Activated CD4-positive, CD25-positive, alpha-beta regulatory T cell treated with anti-CD3 and anti-CD28 coated beads, Interleukin-2, amount 50 U/mL, for 24 hours (primary cell): ENCODE measurements at regions not wholly inside any gene's neighbourhood (a gene's known extent, or its start where the extent isn't known, plus 50 kb on each side); places are given as distances from the start of the nearest gene placed in this dataset.
"Not testable (repeated sequence)": the region's sequence is repeated elsewhere in the genome, so short reads cannot be mapped to it uniquely, and the experiment has no call there.

Source experiments
- ATAC-seq, 2 donors: fragments of 150-1000 bp; cut with Tn5 transposase; one replicate each; pipeline ENCODE4 v1.10.0; 2021; ENCODE audit warnings: mild to moderate bottlenecking in 1 of 2, moderate library complexity in 1 of 2

DNA sequence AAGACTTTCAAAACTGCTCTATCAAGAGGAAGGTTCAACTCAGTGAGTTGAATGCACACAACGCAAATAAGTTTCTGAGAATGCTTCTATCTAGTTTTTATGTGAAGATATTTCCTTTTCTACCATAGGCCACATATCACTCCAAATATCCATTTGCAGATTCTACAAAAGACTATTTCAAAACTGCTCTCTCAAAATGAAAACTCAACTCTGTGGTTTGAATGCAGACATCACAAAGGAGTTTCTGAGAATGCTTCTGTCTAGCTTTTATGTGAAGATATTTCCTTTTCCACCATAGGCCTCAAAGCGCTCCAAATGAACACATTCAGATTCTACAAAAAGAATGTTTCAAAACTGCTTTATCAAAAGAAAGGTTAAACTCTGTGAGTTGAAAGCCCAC is 1093.1 kb upstream of the DEFB115 start:
- not testable (repeated sequence) for ATAC-seq

DNA sequence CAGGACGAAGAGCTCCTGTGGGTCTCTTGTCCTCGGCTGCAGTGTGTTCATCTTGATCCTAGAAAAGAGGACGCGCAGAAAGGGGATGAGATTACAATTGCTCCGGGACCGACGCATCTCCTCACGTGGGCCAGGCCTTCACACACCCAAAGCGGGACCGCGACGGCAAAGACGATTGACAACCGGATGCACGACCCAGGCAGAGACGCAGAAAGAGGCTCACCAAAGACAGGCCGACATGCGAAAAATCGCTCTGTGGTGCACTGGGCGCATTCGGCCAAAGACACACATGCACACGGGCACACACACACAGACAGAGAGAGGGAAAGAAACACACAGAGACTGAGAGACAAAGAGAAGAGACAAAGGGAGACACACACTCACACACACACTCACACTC is 1089.9 kb upstream of the DEFB115 start:
- ATAC-seq, result no peak

DNA sequence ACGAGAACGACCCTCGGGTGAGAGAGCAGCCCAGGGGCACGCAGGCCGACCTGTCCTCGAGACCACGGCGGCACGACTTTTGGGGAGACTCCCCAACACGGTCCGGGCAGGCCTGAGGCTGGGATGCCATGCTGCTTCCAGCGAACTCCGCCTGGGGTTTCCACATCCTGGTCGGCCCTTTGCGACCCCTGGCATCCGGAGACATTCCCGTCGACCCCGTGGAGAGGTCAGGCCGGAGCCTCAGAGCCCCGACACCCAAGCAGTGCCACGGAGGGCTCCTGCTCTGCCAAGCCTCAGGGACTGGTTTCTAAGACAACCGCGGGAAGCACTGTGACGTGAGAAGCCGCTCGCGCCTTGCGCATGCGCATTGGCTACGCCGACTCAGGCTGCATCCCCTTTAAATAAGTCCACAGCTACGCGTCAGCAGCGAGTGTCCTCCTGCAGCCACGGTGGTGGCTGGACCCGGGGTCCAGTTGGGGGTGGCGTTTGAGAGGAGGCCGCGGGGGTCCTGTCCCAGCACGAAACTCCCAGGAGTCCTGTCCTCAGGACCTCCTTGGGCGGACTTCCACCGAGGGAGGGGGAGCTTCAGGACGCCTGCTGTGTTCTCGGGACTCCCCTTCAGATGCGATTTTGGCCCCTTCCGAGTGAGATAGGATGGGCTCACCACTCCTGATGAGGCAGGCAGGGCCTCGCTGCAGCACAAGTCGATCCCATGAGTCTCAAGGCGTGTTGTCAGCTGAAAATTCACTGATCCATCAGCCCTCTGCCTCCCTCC is 1089.3 kb upstream of the DEFB115 start:
- ATAC-seq, result no peak

DNA sequence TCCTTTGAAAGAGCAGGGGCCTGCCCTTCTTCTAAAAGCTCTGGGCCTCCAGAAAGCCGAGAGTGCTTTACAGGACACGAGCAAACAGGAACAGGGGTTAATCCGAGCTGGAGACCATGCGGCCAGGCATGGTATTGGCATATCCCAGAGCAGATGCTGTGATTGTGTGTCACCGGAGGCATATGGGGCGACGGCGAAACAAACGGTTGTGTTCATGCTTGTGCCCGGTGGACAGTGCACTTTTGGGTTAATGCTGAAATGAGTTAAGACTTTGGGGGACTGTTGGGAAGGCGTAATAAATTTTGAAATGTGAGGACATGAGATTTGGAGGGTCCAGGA is 1088.7 kb upstream of the DEFB115 start:
- ATAC-seq, result no peak

DNA sequence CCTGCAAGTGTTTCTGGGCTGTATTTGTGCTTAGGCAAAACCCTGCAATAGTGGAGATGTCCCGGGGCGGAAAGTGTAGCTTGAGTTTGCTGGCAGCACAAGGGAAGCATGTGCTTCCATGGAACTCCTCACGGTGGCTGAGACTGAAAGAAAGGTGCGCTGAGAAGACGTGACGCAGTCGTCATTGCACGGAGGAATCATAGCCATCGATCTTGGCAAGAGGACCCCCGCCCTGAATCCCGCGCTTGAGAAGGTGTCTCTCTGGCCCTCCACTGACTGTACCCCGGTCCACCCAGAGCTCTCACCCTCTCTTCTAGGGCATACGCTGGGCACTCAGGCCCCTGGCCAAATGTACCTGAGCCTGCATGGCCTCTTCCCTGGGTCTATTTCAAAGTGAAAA is 1081.8 kb upstream of the DEFB115 start:
- no peak for ATAC-seq

DNA sequence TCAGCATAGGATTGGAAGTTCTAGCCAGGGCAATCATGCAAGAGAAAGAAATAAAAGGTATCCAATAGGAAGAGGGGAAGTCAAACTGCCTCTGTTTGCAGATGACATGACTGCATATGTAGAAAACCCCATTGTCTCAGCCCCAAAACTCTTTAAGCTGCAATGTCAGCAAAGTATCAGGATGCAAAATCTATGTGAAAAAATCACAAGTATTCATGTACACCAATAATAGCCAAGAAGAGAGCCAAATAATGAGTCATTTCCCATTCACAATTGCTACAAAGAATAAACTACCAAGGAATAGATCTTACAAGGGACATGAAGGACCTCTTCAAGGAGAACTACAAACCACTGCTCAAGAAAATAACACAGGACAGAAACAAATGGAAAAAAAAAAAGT is 1074.3 kb upstream of the DEFB115 start:
- ATAC-seq, result not testable (repeated sequence)

DNA sequence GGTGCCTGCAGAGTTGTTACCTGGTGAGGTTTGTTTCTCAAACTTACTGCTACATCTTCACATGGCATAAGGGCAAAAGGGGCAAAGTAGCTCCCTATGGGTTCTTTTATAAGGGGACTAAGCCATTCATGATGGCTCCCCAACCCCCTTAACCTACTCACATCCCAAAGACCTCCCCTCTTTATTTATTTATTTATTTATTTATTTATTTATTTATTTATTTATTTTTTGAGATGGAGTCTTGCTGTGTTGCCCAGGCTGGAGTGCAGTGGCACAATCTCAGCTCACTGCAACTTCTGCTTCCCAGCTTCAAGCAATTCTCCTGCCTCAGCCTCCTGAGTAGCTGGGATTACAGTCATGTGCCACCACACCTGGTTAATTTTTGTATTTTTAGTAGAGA is 1065.7 kb upstream of the DEFB115 start:
- not testable (repeated sequence) for ATAC-seq

DNA sequence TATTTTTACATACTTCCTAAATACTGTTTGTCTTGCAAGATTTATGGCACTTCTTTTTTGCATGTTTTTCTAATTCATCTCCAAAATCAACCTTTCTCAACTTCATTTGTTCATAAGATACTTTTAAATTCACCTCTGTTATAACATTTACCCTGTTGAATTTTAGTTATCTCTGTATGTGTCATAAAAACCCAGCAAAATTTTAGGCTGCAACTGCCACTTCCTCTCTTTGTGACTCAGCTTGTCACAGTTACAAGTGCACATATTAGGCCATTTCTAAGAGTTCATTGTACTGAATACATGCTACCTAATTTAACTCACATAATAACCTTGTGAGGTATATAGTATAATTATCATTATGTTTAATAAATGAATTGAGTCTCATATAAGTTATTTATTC is 1023.0 kb upstream of the DEFB115 start:
- ATAC-seq, result not testable (repeated sequence)

DNA sequence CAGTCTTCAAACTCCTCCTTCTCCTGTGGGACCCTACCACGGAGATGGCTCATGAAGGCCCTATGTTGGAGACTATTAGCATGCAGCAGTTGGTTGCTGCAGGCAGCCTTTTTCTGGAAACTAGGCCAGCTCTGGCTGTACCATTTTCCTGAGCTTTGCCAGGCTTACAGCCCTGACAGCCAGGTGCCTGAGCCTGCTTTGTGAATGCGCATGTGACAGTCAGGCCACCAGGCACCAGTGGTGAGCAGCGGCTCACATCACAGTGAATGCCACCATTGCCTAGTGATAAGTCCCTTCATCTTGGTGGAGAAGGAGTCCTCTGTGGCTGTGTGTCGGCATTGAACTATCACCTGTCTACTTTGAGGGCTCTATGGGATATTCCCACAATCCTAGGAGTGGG is 982.4 kb upstream of the DEFB115 start:
- not testable (repeated sequence) for ATAC-seq

DNA sequence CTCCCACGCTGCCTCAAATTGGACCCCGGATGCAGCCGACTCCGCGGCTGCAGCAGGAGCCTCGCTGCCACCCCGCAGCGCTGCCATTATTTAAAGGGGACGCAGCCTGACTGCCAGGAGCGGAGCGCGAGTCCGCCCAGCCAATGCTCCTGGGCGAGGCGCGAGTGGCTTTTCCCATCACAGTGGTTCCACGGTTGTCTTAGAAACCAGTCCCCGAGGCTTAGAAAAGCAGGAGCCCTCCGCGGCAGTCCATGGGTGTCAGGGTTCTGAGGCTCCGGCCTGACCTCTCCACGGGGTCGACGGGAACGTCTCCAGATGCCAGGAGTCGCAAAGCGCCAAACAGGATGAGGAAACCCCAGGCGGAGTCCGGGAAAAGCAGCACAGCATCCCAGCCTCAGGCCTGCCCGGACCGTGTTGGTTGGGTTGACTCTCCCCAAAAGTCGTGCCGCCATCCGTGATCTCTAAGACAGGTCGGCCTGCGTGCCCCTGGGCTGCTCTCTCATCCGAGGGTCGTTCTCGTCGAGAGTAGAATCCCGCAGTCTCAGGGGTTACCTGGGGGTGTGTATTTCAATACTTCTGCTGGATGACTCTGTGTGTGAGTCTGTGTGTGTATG is 975.8 kb upstream of the DEFB115 start:
- no peak for ATAC-seq

DNA sequence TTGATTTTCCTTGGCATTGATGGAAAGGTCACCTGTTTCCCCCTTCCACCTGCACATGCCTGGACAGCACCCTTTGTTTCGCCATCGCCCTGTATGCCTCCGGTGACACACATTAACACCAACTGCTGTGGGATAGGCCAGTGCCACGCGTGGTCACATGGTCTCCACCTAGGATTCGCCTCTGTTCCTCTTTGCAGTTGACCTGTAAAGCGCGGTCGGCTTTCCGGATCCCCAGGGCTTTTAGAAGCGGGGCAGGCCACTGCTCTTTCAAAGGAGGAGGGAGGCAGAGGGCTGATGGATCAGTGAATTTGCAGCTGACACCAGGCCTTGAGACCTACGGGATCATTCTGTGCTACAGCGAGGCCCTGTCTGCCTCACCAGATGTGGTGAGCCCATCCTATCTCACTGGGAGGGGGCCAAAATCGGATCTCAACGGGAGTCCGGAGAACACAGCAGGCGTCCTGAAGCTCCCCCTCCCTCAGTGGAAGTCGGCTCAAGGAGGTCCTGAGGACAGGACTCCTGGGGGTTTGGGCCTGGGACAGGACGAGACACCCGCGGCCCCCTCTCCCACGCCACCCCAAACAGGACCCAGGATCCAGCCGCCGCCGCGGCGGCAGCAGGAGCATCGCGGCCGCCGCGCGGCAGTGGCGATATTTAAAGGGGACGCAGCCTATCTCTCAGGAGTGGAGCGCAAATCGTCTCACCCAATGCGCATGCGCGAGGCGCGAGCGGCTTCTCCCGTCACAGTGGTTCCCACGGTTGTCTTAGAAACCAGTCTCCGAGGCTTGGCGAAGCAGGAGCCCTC is 973.8 kb upstream of the DEFB115 start:
- ATAC-seq, result peak; percentile 56 to 68

DNA sequence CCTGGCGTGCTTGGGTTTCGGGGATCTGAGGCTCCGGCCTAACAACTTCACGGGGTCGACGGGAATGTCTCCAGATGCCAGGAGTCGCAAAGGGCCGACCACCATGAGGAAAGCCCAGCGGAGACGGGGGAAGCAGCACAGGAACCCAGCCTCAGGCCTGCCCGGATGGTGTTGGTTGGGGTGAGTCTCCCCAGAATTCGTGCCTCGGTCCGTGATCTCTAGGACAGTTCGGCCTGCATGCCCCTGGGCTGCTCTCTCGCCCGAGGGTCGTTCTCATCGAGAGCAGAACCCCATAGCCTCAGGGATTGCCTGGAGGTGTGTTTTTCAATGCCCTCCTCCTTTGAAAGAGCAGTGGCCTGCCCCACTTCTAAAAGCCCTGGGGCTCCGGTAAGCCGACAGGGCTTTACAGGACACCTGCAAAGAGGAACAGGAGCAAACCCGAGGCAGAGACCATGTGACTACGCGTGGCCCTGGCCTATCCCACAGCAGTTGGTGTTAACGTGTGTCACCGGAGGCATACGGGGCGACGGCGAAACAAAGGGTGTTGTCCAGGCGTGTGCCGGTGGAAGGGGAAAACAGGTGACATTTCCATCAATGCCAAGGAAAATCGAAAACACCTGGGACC is 973.1 kb upstream of the DEFB115 start:
- ATAC-seq, result no peak

DNA sequence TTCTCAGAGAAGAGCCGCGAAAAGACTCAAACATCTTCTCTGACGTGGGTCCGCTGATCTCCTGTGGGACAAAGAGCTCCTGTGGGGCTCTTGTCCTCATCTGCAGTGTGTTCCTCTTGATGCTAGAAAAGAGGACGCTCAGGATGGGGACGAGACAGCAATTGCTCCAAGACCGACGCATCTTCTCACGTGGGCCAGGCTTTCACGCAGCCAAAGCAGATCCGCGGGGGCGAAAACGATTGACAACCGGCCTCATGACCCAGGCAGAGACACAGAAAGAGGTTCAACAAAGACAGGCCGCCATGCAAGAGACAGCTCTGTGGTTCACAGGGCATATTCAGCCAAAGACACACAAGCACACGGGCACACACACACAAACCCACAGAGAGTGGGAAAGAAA is 971.8 kb upstream of the DEFB115 start:
- no peak for ATAC-seq

DNA sequence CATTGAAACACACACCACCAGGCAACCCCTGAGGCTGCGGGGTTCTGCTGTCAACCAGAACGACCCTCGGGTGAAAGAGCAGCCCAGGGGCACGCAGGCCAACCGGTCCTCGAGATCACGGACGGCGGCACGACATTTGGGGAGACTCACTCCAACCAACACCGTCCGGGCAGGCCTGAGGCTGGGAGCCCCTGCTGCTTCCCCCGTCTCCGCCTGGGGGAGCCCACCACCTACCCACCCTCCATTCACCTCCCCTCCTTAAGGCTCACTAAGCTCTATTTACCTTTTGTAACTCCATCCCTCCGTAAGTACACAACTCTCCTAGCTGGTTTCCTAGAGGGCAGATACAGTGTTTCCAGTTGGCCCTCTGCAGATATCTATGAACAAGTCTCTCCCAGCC is 971.3 kb upstream of the DEFB115 start:
- ATAC-seq, result no peak

DNA sequence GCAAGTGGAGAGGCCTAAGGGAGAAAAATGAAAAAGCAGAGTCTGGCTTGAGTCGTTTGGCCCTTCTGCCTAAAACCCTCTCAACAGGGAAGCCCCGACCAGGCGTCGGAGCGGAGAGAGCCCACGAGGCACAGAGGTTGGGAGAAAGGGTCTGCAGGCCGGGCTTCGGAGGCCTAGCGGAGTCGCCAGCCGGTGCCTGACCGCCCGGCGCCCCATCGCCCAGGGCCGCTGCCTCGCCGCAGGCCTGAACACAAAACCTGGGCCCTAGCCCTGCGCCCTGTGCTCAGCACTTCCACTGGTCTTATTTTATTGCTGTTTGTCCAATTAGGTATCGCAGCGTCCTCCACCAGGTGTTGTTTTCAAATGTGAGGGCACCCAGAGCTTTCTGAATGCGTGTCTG is 970.0 kb upstream of the DEFB115 start:
- ATAC-seq, result not testable (repeated sequence)

DNA sequence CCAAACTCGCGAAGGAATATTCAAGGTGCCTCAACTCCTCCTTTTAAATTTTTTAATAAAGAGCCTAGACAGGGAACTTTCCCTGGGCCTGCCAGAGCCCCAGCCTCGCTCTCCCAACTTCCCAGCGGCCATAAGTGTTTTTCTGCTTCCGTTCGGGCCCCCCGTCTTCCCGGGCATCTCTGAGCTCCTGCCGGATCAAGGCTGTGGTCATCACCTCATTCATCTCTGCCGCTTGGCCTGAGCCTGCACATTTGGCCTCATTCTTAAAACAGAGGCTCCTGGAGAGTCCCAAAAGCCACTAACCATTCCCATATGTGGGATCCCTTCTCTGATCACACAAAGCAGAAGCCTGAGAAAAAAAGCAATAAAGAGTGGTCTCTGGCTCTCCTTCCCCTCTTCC is 969.1 kb upstream of the DEFB115 start:
- ATAC-seq, result no peak

DNA sequence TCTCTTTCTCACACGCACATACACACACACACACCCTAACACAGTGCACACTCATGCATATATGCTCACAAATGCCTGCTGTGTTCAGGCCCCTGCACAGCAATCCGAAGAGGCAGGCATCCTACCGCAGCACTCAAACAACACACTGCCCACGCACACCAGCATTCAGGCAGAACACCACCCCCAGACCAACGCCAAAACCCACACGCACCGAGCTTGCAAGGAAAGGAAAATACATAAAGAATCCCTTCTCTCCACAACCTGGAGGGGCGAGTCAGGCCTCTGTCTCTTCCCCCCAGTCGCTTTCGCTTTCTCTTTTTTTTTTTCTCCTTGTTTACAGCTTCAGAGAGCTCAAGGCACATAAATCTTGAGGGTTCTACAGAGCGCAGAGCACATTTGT is 968.4 kb upstream of the DEFB115 start:
- ATAC-seq, result not testable (repeated sequence)

DNA sequence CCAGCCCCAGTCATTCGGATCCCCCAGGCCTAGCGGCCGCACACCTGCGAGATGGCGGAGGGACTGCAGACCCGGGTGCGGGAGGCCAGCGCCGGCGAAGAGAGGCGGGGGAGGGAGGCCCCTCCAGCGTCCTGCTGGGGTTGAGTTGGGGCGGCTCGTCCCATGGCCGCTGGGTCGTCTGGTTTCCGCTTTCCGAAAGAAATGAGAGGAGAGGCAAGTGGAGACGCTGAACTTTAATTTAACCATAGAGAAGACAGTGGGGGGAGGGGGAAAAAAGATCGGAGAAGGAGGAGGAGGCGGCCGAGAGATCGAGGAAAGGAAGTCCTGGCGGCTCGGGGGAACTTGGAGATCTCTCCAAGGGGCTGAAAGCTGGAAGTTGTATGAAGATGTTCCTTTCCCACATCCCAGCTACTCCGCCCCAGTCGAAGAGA is 967.7 kb upstream of the DEFB115 start:
- ATAC-seq, result not testable (repeated sequence)

DNA sequence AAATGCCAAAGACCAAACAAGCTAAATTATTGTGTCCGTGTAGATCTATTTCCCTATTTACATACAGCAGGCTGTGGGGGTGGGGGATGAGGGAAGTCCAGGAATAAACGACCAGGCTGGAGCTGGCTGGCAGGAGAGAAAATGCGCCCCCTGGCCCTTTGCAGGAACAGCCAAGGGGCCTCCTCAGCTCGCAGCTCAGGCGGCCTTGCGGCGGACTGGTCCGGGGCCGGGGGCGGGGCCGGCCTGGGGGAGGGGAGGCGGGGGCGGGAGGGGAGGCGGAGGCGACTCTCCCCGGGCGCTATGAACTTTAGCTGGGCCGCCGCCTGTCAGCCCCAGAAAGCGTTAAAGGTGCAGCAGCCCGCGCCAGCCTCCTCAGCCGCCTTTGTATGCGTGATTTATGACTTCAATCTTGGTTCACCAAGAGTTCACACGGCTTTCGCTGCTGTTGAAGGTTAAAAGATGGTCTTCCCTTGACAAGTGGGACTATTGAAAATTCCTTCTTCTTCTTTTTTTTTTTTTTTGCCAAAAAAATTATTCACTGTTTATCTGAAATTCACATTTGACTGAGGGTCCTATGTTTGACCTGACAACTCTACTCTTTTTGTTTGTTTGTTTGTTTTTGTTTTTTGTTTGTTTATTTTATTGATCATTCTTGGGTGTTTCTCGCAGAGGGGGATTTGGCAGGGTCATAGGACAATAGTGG is 967.0 kb upstream of the DEFB115 start:
- peak in 1 of 2 donors; percentile 36 for ATAC-seq

DNA sequence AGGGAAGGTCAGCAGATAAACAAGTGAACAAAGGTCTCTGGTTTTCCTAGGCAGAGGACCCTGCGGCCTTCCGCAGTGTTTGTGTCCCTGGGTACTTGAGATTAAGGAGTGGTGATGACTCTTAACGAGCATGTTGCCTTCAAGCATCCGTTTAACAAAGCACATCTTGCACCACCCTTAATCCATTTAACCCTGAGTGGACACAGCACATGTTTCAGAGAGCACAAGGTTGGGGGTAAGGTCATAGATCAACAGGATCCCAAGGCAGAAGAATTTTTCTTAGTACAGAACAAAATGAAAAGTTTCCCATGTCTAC is 966.4 kb upstream of the DEFB115 start:
- not testable (repeated sequence) for ATAC-seq

DNA sequence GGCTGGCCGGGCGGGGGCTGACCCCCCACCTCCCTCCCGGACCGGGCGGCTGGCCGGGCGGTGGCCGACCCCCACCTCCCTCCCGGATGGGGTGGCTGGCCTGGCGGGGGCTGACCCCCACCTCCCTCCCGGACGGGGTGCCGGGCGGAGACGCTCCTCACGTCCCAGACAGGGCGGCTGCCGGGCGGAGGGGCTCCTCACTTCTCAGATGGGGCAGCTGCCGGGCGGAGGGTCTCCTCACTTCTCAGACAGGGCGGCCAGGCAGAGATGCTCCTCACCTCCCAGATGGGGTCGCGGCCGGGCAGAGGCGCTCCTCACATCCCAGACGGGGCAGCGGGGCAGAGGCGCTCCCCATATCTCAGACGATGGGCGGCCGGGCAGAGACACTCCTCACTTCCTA is 965.8 kb upstream of the DEFB115 start:
- ATAC-seq, result not testable (repeated sequence)

DNA sequence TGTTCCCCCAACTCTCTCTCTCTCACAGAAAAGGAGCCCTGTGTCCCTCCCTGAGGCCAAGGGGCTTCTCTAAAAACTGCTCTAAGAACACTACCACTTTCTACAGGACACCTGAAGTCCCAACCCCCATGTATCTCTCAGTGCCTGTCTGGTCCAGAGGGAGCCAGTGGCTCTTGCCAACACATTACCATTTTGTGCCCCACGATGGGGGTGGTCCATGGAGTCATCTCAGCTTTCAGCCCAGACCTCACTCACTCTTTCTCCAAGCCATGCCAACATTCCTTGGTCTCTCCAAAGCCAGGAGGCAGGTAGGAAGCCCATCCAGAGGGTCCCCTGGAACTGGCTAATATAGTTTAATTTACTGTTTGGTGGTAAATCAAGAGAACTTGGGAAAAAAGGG is 962.1 kb upstream of the DEFB115 start:
- not testable (repeated sequence) for ATAC-seq

DNA sequence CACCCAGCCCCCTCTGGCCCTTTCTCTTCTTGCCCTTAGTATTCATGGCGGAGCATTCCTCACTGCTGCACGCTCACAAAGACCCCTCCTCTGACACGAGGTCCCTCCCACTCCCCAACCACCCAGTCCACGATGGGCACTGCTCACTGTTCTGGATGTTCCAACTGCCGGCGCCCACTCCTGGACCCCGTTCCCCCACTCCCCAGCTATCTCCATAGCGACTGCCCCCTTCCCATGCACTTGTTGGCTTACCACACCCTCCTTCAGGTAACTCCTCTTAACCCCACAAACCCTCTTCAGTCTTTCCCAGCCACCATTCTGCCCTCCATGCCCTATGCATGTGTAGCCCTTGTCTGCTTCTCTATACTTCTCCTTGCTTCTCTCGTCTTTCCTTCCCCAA is 961.5 kb upstream of the DEFB115 start:
- not testable (repeated sequence) for ATAC-seq
